Gastrocnemius medialis (tissue), 4 donors: ENCODE measurements at regions not wholly inside any gene's neighbourhood (a gene's known extent, or its start where the extent isn't known, plus 50 kb on each side); places are given as distances from the start of the nearest gene placed in this dataset.

Experiments
- CTCF ChIP-seq, 5 experiments: fragments of 450-650 bp in 3 of 5; fragments of 200-600 bp in 2 of 5; sonication (generic) in 2 of 5; IDR thresholded peaks in 4 of 5; conservative IDR thresholded peaks in 1 of 5; 1 replicate in 4 of 5; 2 replicates in 1 of 5; pipeline ENCODE4 v1.5.1; 2016 to 2019; ENCODE audit warnings: antibody characterized with exemption in 5 of 5, mild to moderate bottlenecking in 3 of 5, moderate library complexity in 3 of 5
- POLR2A ChIP-seq, 2 donors: fragments of 450-650 bp; IDR thresholded peaks; one replicate each; pipeline ENCODE4 v1.6.1; 2017; ENCODE audit warnings: antibody characterized with exemption in 2 of 2, mild to moderate bottlenecking in 2 of 2, moderate library complexity in 2 of 2

- TF ChIP-seq POLR2A (IDR thresholded peaks at IDR 0.05): no peak
- no peak for TF ChIP-seq CTCF (IDR thresholded peaks at IDR 0.05 in 4 of 5, conservative IDR thresholded peaks at IDR 0.05 in 1 of 5)
Measured at GRCh38 chr3:73148682-73149081, 87.2 kb downstream of the EBLN2 start.
